ENCODE measurements at regions not wholly inside any gene's neighbourhood (a gene's known extent, or its start where the extent isn't known, plus 50 kb on each side); places are given as distances from the start of the nearest gene placed in this dataset.
A peak's percentile ranks its signal among the peaks of the same experiment; 100 is the strongest.

GRCh38 chr3:152564459-152564858, 270.5 kb upstream of the P2RY1 start:
- DNase-seq (ENCODE audit: low read depth) = no peak
- TF ChIP-seq, protein P1, sequence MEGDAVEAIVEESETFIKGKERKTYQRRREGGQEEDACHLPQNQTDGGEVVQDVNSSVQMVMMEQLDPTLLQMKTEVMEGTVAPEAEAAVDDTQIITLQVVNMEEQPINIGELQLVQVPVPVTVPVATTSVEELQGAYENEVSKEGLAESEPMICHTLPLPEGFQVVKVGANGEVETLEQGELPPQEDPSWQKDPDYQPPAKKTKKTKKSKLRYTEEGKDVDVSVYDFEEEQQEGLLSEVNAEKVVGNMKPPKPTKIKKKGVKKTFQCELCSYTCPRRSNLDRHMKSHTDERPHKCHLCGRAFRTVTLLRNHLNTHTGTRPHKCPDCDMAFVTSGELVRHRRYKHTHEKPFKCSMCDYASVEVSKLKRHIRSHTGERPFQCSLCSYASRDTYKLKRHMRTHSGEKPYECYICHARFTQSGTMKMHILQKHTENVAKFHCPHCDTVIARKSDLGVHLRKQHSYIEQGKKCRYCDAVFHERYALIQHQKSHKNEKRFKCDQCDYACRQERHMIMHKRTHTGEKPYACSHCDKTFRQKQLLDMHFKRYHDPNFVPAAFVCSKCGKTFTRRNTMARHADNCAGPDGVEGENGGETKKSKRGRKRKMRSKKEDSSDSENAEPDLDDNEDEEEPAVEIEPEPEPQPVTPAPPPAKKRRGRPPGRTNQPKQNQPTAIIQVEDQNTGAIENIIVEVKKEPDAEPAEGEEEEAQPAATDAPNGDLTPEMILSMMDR (IDR thresholded peaks at IDR 0.05; ENCODE audit: insufficient read depth, low read depth, low read length, missing control alignments) = no peak
- no peak overlapping the region for H3K4me3 ChIP-seq (ENCODE audit: low read depth, low read length)

DNA sequence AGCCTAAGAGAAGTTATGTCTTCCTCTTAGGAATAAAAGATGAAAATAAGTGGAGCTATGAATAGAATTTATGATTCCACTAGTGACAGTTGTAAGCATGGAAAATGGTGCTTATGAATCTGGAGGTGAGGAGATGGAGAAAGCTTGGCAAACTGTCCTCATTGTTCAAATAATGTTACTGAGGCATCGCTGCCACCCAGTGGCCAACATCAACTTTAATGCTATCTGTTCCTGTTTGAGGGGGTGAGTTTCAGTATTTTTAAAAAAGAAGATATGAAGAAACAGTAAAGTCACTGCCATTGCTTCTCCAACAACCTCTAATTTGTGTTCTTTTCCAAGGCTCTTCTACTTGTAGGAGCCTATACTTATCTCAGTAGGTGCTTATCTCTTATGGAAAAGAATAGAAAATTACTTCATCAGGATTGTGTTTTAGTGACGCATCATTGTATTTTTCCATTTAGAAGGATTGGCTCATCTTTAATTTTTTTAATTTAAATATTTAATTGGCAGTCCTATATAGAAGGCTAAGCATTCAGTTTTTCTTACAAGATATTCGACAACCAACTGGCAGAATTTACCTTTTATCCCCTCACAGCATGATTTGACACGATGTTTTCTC, 260.4 kb upstream of the P2RY1 start:
- peak; percentile 68 for DNase-seq (ENCODE audit: low read depth)
- H3K4me3 ChIP-seq (ENCODE audit: low read depth, low read length) = no peak overlapping the region
- TF ChIP-seq, protein P1 (IDR thresholded peaks at IDR 0.05; ENCODE audit: insufficient read depth, low read depth, low read length, missing control alignments) = peak; percentile 50

DNA sequence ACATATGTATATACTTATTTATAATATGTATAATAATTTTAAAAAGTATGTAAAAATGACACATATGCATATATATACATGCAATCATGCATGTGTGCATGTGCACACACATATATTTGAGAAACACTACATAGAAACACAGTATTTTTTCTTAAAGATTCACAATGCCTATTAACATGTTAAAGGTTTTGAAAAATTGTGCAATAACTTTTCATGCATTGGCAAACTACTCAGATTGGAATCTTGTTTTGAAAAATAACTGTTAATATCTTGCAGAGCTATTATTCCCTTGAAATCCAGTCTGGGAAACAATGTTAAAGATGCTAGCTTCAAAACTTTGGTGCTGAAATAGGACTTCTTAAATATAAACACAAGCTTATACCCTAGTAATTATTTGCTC, 256.2 kb upstream of the P2RY1 start:
- no peak overlapping the region for H3K4me3 ChIP-seq (ENCODE audit: low read depth, low read length)
- no peak for DNase-seq (ENCODE audit: low read depth)
- TF ChIP-seq, protein P1 (IDR thresholded peaks at IDR 0.05; ENCODE audit: insufficient read depth, low read depth, low read length, missing control alignments) = no peak

- DNase-seq (ENCODE audit: low read depth) = no peak
- TF ChIP-seq, protein P1 (IDR thresholded peaks at IDR 0.05; ENCODE audit: insufficient read depth, low read depth, low read length, missing control alignments) = no peak
- no peak overlapping the region for H3K4me3 ChIP-seq (ENCODE audit: low read depth, low read length)
These were observed 253.0 kb upstream of the P2RY1 start for GRCh38 chr3:152581951-152582350.

DNA sequence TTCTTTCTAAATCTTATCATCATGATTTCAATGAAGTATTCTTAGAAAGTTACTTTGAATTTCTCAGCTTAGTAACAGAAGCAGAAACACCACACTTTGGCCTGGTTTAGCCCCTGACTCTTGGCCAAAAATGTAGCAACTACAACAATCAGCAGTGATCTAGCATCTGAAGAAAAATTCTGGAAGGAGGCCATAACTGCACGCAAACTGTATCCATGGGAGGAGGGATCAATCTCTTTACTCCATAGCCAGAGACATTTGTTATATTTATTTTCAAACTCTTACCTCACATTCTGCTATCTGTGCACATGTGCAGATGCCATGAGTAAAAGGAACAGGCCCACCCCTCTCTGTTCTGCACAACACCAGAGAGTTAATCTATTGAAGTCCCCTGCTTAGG, 251.0 kb upstream of the P2RY1 start:
- no peak for DNase-seq (ENCODE audit: low read depth)
- TF ChIP-seq, protein P1 (IDR thresholded peaks at IDR 0.05; ENCODE audit: insufficient read depth, low read depth, low read length, missing control alignments) = no peak
- no peak overlapping the region for H3K4me3 ChIP-seq (ENCODE audit: low read depth, low read length)

DNA sequence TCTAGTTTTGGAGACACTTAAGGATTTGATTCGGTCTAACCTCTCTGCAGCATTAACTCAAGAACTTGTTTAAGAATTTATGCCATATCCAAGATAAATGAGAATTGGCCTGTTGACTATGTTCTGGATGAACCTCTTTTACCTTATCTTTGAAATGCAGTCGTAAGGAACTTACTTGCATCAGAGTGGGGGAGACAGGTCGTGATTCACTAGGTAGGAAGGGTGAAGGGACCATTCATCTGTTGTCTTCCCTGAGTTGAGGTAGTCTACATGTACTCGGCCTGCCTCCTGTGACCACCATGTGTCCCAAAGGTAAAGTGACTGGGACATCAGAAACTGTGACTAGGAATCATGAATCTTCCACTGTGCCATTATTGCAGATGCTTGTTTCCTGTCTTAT, 248.0 kb upstream of the P2RY1 start:
- DNase-seq (ENCODE audit: low read depth) = no peak
- no peak overlapping the region for H3K4me3 ChIP-seq (ENCODE audit: low read depth, low read length)
- TF ChIP-seq, protein P1 (IDR thresholded peaks at IDR 0.05; ENCODE audit: insufficient read depth, low read depth, low read length, missing control alignments) = no peak

GRCh38 chr3:152587861-152588260, 247.1 kb upstream of the P2RY1 start:
- no peak for DNase-seq (ENCODE audit: low read depth)
- H3K4me3 ChIP-seq (ENCODE audit: low read depth, low read length) = no peak overlapping the region
- TF ChIP-seq, protein P1 (IDR thresholded peaks at IDR 0.05; ENCODE audit: insufficient read depth, low read depth, low read length, missing control alignments) = no peak
